Glomerular endothelial cell (primary cell): ENCODE measurements at regions not wholly inside any gene's neighbourhood (a gene's known extent, or its start where the extent isn't known, plus 50 kb on each side); places are given as distances from the start of the nearest gene placed in this dataset.
"Not testable (repeated sequence)": the region's sequence is repeated elsewhere in the genome, so short reads cannot be mapped to it uniquely, and the experiment has no call there.

Source experiments
- DNase-seq: peaks from one replicate; pipeline ENCODE4 v3.0.0-alpha.2; 2011; ENCODE audit warnings: low read depth, low spot score; ENCODE audit errors: extremely low read depth

GRCh38 chr4:59583845-59584568 lies 1616.1 kb upstream of the ADGRL3 start:
- no peak for DNase-seq

GRCh38 chr4:59597536-59598329 lies 1602.4 kb upstream of the ADGRL3 start:
- no peak for DNase-seq

- no peak for DNase-seq
These were observed 1601.9 kb upstream of the ADGRL3 start for GRCh38 chr4:59598330-59598618.

- no peak for DNase-seq
These were observed 1591.7 kb upstream of the ADGRL3 start for GRCh38 chr4:59608466-59608865.

- DNase-seq: no peak
These were observed 1587.9 kb upstream of the ADGRL3 start for GRCh38 chr4:59612235-59612634.

- no peak for DNase-seq
These were observed 1584.8 kb upstream of the ADGRL3 start for GRCh38 chr4:59615316-59615715.

- DNase-seq: no peak
These were observed 1570.8 kb upstream of the ADGRL3 start for GRCh38 chr4:59629348-59629747.

- DNase-seq: no peak
These were observed 1569.9 kb upstream of the ADGRL3 start for GRCh38 chr4:59630235-59630634.

GRCh38 chr4:59630922-59631321 lies 1569.2 kb upstream of the ADGRL3 start:
- DNase-seq: no peak

GRCh38 chr4:59637596-59637995 lies 1562.5 kb upstream of the ADGRL3 start:
- DNase-seq: no peak

GRCh38 chr4:59643682-59644081 lies 1556.4 kb upstream of the ADGRL3 start:
- DNase-seq: no peak

GRCh38 chr4:59644765-59645164 lies 1555.4 kb upstream of the ADGRL3 start:
- no peak for DNase-seq

- no peak for DNase-seq
These were observed 1554.0 kb upstream of the ADGRL3 start for GRCh38 chr4:59646082-59646481.

GRCh38 chr4:59647011-59647410 lies 1553.1 kb upstream of the ADGRL3 start:
- DNase-seq: no peak

GRCh38 chr4:59647500-59647899 lies 1552.6 kb upstream of the ADGRL3 start:
- no peak for DNase-seq

GRCh38 chr4:59650861-59651260 lies 1549.3 kb upstream of the ADGRL3 start:
- DNase-seq: no peak

- no peak for DNase-seq
These were observed 1544.1 kb upstream of the ADGRL3 start for GRCh38 chr4:59655996-59656395.

GRCh38 chr4:59664771-59665170 lies 1535.4 kb upstream of the ADGRL3 start:
- no peak for DNase-seq

GRCh38 chr4:59666645-59667044 lies 1533.5 kb upstream of the ADGRL3 start:
- DNase-seq: no peak

GRCh38 chr4:59671037-59671436 lies 1529.1 kb upstream of the ADGRL3 start:
- no peak for DNase-seq

- DNase-seq: no peak
These were observed 1523.7 kb upstream of the ADGRL3 start for GRCh38 chr4:59676389-59676788.

GRCh38 chr4:59676992-59677391 lies 1523.1 kb upstream of the ADGRL3 start:
- DNase-seq: not testable (repeated sequence)
